GM21576 (cell line): ENCODE measurements at regions not wholly inside any gene's neighbourhood (a gene's known extent, or its start where the extent isn't known, plus 50 kb on each side); places are given as distances from the start of the nearest gene placed in this dataset.

Source experiments
- ATAC-seq: cut with Tn5 transposase; IDR thresholded peaks from one replicate; pipeline ENCODE4 v1.9.1; 2021; ENCODE audit warnings: mild to moderate bottlenecking, moderate library complexity; ENCODE audit not compliant: unreplicated experiment

- no peak for ATAC-seq
Observed at GRCh38 chr1:48057249-48057648, 60.1 kb upstream of the TRABD2B start.

GRCh38 chr1:48055876-48056764 is 58.9 kb upstream of the TRABD2B start:
- ATAC-seq, result no peak

GRCh38 chr1:48054232-48054631 is 57.0 kb upstream of the TRABD2B start:
- ATAC-seq, result no peak

- ATAC-seq, result no peak
Observed at GRCh38 chr1:48052923-48053291, 55.7 kb upstream of the TRABD2B start.

- no peak for ATAC-seq
Observed at GRCh38 chr1:48051466-48052126, 54.4 kb upstream of the TRABD2B start.

- ATAC-seq, result no peak
Observed at GRCh38 chr1:48049823-48050535, 52.8 kb upstream of the TRABD2B start.

GRCh38 chr1:48048980-48049379 is 51.8 kb upstream of the TRABD2B start:
- ATAC-seq, result no peak

- no peak for ATAC-seq
Observed at GRCh38 chr1:48048064-48048463, 50.9 kb upstream of the TRABD2B start.

- ATAC-seq, result no peak
Observed at GRCh38 chr1:48047116-48047515, 49.9 kb upstream of the TRABD2B start.
